HUES6 (cell line): ENCODE measurements at regions not wholly inside any gene's neighbourhood (a gene's known extent, or its start where the extent isn't known, plus 50 kb on each side); places are given as distances from the start of the nearest gene placed in this dataset.

ENCODE experiments used
- H3K27ac ChIP-seq: 2 replicates; pipeline ENCODE4 v1.7.0; 2013; ENCODE audit warnings: low read depth, mild to moderate bottlenecking, low read length, inconsistent platforms
- H3K27me3 ChIP-seq: 2 replicates; pipeline ENCODE4 v1.6.1; 2013; ENCODE audit warnings: low read length; ENCODE audit not compliant: control insufficient read depth, insufficient read depth
- H3K36me3 ChIP-seq: 2 replicates; pipeline ENCODE4 v1.6.1; 2013; ENCODE audit warnings: low read length; ENCODE audit not compliant: control insufficient read depth, insufficient read depth
- H3K4me1 ChIP-seq: 2 replicates; pipeline ENCODE4 v1.6.1; 2013; ENCODE audit warnings: low read length; ENCODE audit not compliant: control insufficient read depth, insufficient read depth
- H3K4me3 ChIP-seq: 2 replicates; pipeline ENCODE4 v1.5.1; 2013; ENCODE audit warnings: low read depth, low read length
- H3K9ac ChIP-seq: one replicate; pipeline ENCODE4 v1.6.1; 2013; ENCODE audit warnings: mild to moderate bottlenecking, low read length
- H3K9me3 ChIP-seq: 2 replicates; pipeline ENCODE4 v1.6.1; 2013; ENCODE audit warnings: low read depth, low read length; ENCODE audit not compliant: control insufficient read depth, insufficient read depth

- Histone ChIP-seq H3K4me3 (no peak overlapping the region), H3K9me3 (0 out of 2 replicates have a peak, but pooled peaks cover 2% of the 10 kb centered on the region), H3K27ac (no peak overlapping the region), H3K27me3 (no peaks in the 10 kb centered on the region), H3K9ac (no peak overlapping the region), H3K4me1 (no peaks in the 10 kb centered on the region), H3K36me3 (no peaks in the 10 kb centered on the region)
These were observed 130.1 kb upstream of the C9orf72 start for GRCh38 chr9:27703216-27703980.

- Histone ChIP-seq H3K4me1 (peaks cover 8% of the 10 kb centered on the region; the same call in 1 of the 2 replicates), H3K4me3 (no peak overlapping the region), H3K9me3 (peaks cover 4% of the 10 kb centered on the region; the same call in 1 of the 2 replicates), H3K36me3 (no peaks in the 10 kb centered on the region), H3K9ac (no peak overlapping the region), H3K27me3 (no peaks in the 10 kb centered on the region), H3K27ac (no peak overlapping the region)
These were observed 138.0 kb upstream of the C9orf72 start for GRCh38 chr9:27711241-27711640.

- Histone ChIP-seq H3K9me3 (peaks cover 2% of the 10 kb centered on the region; the same call in 1 of the 2 replicates), H3K27ac (no peak overlapping the region), H3K9ac (no peak overlapping the region), H3K4me1 (peaks cover 8% of the 10 kb centered on the region; the same call in 1 of the 2 replicates), H3K36me3 (no peaks in the 10 kb centered on the region), H3K4me3 (no peak overlapping the region), H3K27me3 (no peaks in the 10 kb centered on the region)
These were observed 139.5 kb upstream of the C9orf72 start for GRCh38 chr9:27712806-27713205.

GRCh38 chr9:27714388-27714787 is 141.1 kb upstream of the C9orf72 start:
- H3K9ac ChIP-seq = no peak overlapping the region
- H3K27ac ChIP-seq = no peak overlapping the region
- H3K4me1 ChIP-seq = peaks cover 8% of the 10 kb centered on the region; the same call in 1 of the 2 replicates
- H3K4me3 ChIP-seq = no peak overlapping the region
- H3K36me3 ChIP-seq = no peaks in the 10 kb centered on the region
- H3K9me3 ChIP-seq = no peaks in the 10 kb centered on the region
- no peaks in the 10 kb centered on the region for H3K27me3 ChIP-seq

- H3K27me3 ChIP-seq = no peaks in the 10 kb centered on the region
- H3K36me3 ChIP-seq = no peaks in the 10 kb centered on the region
- no peaks in the 10 kb centered on the region for H3K9me3 ChIP-seq
- no peak overlapping the region for H3K27ac ChIP-seq
- H3K4me1 ChIP-seq = peaks cover 8% of the 10 kb centered on the region; the same call in 1 of the 2 replicates
- H3K4me3 ChIP-seq = no peak overlapping the region
- no peak overlapping the region for H3K9ac ChIP-seq
These were observed 142.4 kb upstream of the C9orf72 start for GRCh38 chr9:27715651-27716050.

- Histone ChIP-seq H3K4me3 (no peak overlapping the region), H3K27me3 (no peaks in the 10 kb centered on the region), H3K4me1 (peaks cover 8% of the 10 kb centered on the region; the same call in 1 of the 2 replicates), H3K36me3 (no peaks in the 10 kb centered on the region), H3K9me3 (no peaks in the 10 kb centered on the region), H3K27ac (no peak overlapping the region), H3K9ac (no peak overlapping the region)
These were observed 144.7 kb upstream of the C9orf72 start for GRCh38 chr9:27717991-27718390.

GRCh38 chr9:27719711-27720110 is 146.4 kb upstream of the C9orf72 start:
- H3K36me3 ChIP-seq = no peaks in the 10 kb centered on the region
- peaks cover 8% of the 10 kb centered on the region; the same call in 1 of the 2 replicates for H3K4me1 ChIP-seq
- H3K9ac ChIP-seq = no peak overlapping the region
- H3K27me3 ChIP-seq = no peaks in the 10 kb centered on the region
- H3K27ac ChIP-seq = no peak overlapping the region
- no peaks in the 10 kb centered on the region for H3K9me3 ChIP-seq
- H3K4me3 ChIP-seq = no peak overlapping the region

- H3K27me3 ChIP-seq = no peaks in the 10 kb centered on the region
- H3K9me3 ChIP-seq = no peaks in the 10 kb centered on the region
- peaks cover 7% of the 10 kb centered on the region for H3K4me1 ChIP-seq
- no peak overlapping the region for H3K4me3 ChIP-seq
- H3K36me3 ChIP-seq = no peaks in the 10 kb centered on the region
- no peak overlapping the region for H3K27ac ChIP-seq
- no peak overlapping the region for H3K9ac ChIP-seq
These were observed 149.6 kb upstream of the C9orf72 start for GRCh38 chr9:27722866-27723265.

- H3K27ac ChIP-seq = no peak overlapping the region
- no peak overlapping the region for H3K4me3 ChIP-seq
- H3K9ac ChIP-seq = no peak overlapping the region
- no peaks in the 10 kb centered on the region for H3K36me3 ChIP-seq
- H3K27me3 ChIP-seq = no peaks in the 10 kb centered on the region
- H3K9me3 ChIP-seq = no peaks in the 10 kb centered on the region
- H3K4me1 ChIP-seq = peaks cover 7% of the 10 kb centered on the region
These were observed 153.2 kb upstream of the C9orf72 start for GRCh38 chr9:27726244-27727081.

- Histone ChIP-seq H3K9me3 (peaks cover 11% of the 10 kb centered on the region; the same call in 1 of the 2 replicates), H3K27me3 (no peaks in the 10 kb centered on the region), H3K4me1 (no peaks in the 10 kb centered on the region), H3K36me3 (no peaks in the 10 kb centered on the region), H3K9ac (no peak overlapping the region), H3K4me3 (no peak overlapping the region), H3K27ac (no peak overlapping the region; the same call in 1 of the 2 replicates)
These were observed 159.2 kb upstream of the C9orf72 start for GRCh38 chr9:27732494-27732893.

GRCh38 chr9:27743490-27743889 is 170.2 kb upstream of the C9orf72 start:
- no peaks in the 10 kb centered on the region for H3K27me3 ChIP-seq
- peaks cover 20% of the 10 kb centered on the region for H3K9me3 ChIP-seq
- peaks cover 5% of the 10 kb centered on the region; the same call in 1 of the 2 replicates for H3K4me1 ChIP-seq
- H3K36me3 ChIP-seq = no peaks in the 10 kb centered on the region
- H3K4me3 ChIP-seq = no peak overlapping the region
- no peak overlapping the region for H3K9ac ChIP-seq
- H3K27ac ChIP-seq = no peak overlapping the region
